Stomach (tissue), 4 donors: ENCODE measurements at regions not wholly inside any gene's neighbourhood (a gene's known extent, or its start where the extent isn't known, plus 50 kb on each side); places are given as distances from the start of the nearest gene placed in this dataset.

Source experiments
- CTCF ChIP-seq, 7 experiments: fragments of 450-650 bp in 4 of 7; fragments of 200-600 bp in 3 of 7; sonication (generic) in 3 of 7; IDR thresholded peaks; one replicate each; pipeline ENCODE4 v1.5.1; 2016 to 2019; ENCODE audit warnings: antibody characterized with exemption in 7 of 7, control low read depth in 2 of 7, mild to moderate bottlenecking in 1 of 7
- POLR2A ChIP-seq, 4 donors: fragments of 450-650 bp; IDR thresholded peaks; one replicate each; pipeline ENCODE4 v1.6.1; 2016; ENCODE audit warnings: antibody characterized with exemption in 4 of 4, control low read depth in 2 of 4, mild to moderate bottlenecking in 1 of 4, moderate library complexity in 1 of 4

- TF ChIP-seq POLR2A (IDR thresholded peaks at IDR 0.05) (no peak), CTCF (IDR thresholded peaks at IDR 0.05) (no peak)
Measured at GRCh38 chr11:127998421-127998820, 588.9 kb downstream of the ETS1 start.
